ENCODE measurements at regions not wholly inside any gene's neighbourhood (a gene's known extent, or its start where the extent isn't known, plus 50 kb on each side); places are given as distances from the start of the nearest gene placed in this dataset.
"Not testable (repeated sequence)": the region's sequence is repeated elsewhere in the genome, so short reads cannot be mapped to it uniquely, and the experiment has no call there.

- Mint-ChIP-seq H3K36me3 (peaks cover 68% of the 10 kb centered on the region), H3K27me3 (no peaks in the 10 kb centered on the region), H3K4me3 (no peak overlapping the region), H3K27ac (no peak overlapping the region), H3K9me3 (peaks cover 6% of the 10 kb centered on the region), H3K4me1 (peaks cover 8% of the 10 kb centered on the region)
- no peak for ATAC-seq
Measured at GRCh38 chr14:35174342-35174741, 52.0 kb downstream of the PRORP start.

GRCh38 chr14:35180179-35180578 is 57.8 kb downstream of the PRORP start:
- Mint-ChIP-seq H3K4me1 (peaks cover 16% of the 10 kb centered on the region), H3K4me3 (no peak overlapping the region), H3K9me3 (no peaks in the 10 kb centered on the region), H3K36me3 (peaks cover 40% of the 10 kb centered on the region), H3K27me3 (no peaks in the 10 kb centered on the region), H3K27ac (no peak overlapping the region)
- ATAC-seq = no peak

- not testable (repeated sequence) for H3K4me3 Mint-ChIP-seq, H3K27ac Mint-ChIP-seq, H3K9me3 Mint-ChIP-seq, ATAC-seq, H3K27me3 Mint-ChIP-seq
- H3K36me3 Mint-ChIP-seq = peaks cover 32% of the 10 kb centered on the region
- peaks cover 11% of the 10 kb centered on the region for H3K4me1 Mint-ChIP-seq
Measured at GRCh38 chr14:35184891-35185290, 62.5 kb downstream of the PRORP start.

- H3K36me3 Mint-ChIP-seq = peaks cover 54% of the 10 kb centered on the region
- no peak for ATAC-seq
- no peaks in the 10 kb centered on the region for H3K9me3 Mint-ChIP-seq
- H3K4me1 Mint-ChIP-seq = peaks cover 10% of the 10 kb centered on the region
- no peak overlapping the region for H3K27ac Mint-ChIP-seq
- no peaks in the 10 kb centered on the region for H3K27me3 Mint-ChIP-seq
- H3K4me3 Mint-ChIP-seq = no peak overlapping the region
Measured at GRCh38 chr14:35189422-35189821, 67.1 kb downstream of the PRORP start.

- Mint-ChIP-seq H3K9me3 (no peaks in the 10 kb centered on the region), H3K4me3 (no peak overlapping the region), H3K4me1 (no peaks in the 10 kb centered on the region)
Measured at GRCh38 chr14:35193161-35193560, 70.8 kb downstream of the PRORP start.

GRCh38 chr14:35194183-35194582 is 71.8 kb downstream of the PRORP start:
- H3K27ac Mint-ChIP-seq, H3K27me3 Mint-ChIP-seq, H3K4me1 Mint-ChIP-seq: not testable (repeated sequence)

More at GRCh38 chr14:35193161-35193560, 70.8 kb downstream of the PRORP start:
- Mint-ChIP-seq H3K36me3 (peaks cover 34% of the 10 kb centered on the region), H3K27ac (no peak overlapping the region), H3K27me3 (no peaks in the 10 kb centered on the region)
- no peak for ATAC-seq

GRCh38 chr14:35196571-35196970 is 74.2 kb downstream of the PRORP start:
- ATAC-seq = no peak
- no peak overlapping the region for H3K4me3 Mint-ChIP-seq
- H3K9me3 Mint-ChIP-seq = no peaks in the 10 kb centered on the region
- no peak overlapping the region for H3K27ac Mint-ChIP-seq
- H3K27me3 Mint-ChIP-seq = no peaks in the 10 kb centered on the region
- H3K4me1 Mint-ChIP-seq = no peaks in the 10 kb centered on the region
- H3K36me3 Mint-ChIP-seq = peaks cover 27% of the 10 kb centered on the region

More at GRCh38 chr14:35194183-35194582, 71.8 kb downstream of the PRORP start:
- not testable (repeated sequence) for H3K4me3 Mint-ChIP-seq, ATAC-seq, H3K9me3 Mint-ChIP-seq
- H3K36me3 Mint-ChIP-seq = peaks cover 34% of the 10 kb centered on the region

GRCh38 chr14:35197015-35197414 is 74.7 kb downstream of the PRORP start:
- H3K27me3 Mint-ChIP-seq = no peaks in the 10 kb centered on the region
- no peak for ATAC-seq
- H3K4me1 Mint-ChIP-seq = peaks cover under 1% of the 10 kb centered on the region
- peaks cover 23% of the 10 kb centered on the region for H3K36me3 Mint-ChIP-seq
- no peak overlapping the region for H3K27ac Mint-ChIP-seq
- no peaks in the 10 kb centered on the region for H3K9me3 Mint-ChIP-seq
- no peak overlapping the region for H3K4me3 Mint-ChIP-seq

- no peak for ATAC-seq
- Mint-ChIP-seq H3K36me3 (no peaks in the 10 kb centered on the region), H3K4me3 (no peak overlapping the region), H3K27ac (no peak overlapping the region), H3K27me3 (no peaks in the 10 kb centered on the region), H3K4me1 (peaks cover 6% of the 10 kb centered on the region), H3K9me3 (no peaks in the 10 kb centered on the region)
Measured at GRCh38 chr14:35201066-35201465, 78.7 kb downstream of the PRORP start.

- no peak for ATAC-seq
- H3K36me3 Mint-ChIP-seq = no peaks in the 10 kb centered on the region
- H3K27ac Mint-ChIP-seq = no peak overlapping the region
- no peak overlapping the region for H3K4me3 Mint-ChIP-seq
- H3K9me3 Mint-ChIP-seq = no peaks in the 10 kb centered on the region
- H3K4me1 Mint-ChIP-seq = peaks cover 6% of the 10 kb centered on the region
- no peaks in the 10 kb centered on the region for H3K27me3 Mint-ChIP-seq
Measured at GRCh38 chr14:35202195-35202594, 79.8 kb downstream of the PRORP start.

- Mint-ChIP-seq H3K27ac (no peak overlapping the region), H3K4me1 (peaks cover 6% of the 10 kb centered on the region), H3K4me3 (no peak overlapping the region), H3K36me3 (peaks cover 6% of the 10 kb centered on the region), H3K9me3 (no peaks in the 10 kb centered on the region), H3K27me3 (no peaks in the 10 kb centered on the region)
- no peak for ATAC-seq
Measured at GRCh38 chr14:35205737-35206136, 83.4 kb downstream of the PRORP start.

GRCh38 chr14:35211067-35211466 is 81.1 kb upstream of the PSMA6 start:
- no peaks in the 10 kb centered on the region for H3K9me3 Mint-ChIP-seq
- H3K27ac Mint-ChIP-seq = no peak overlapping the region
- ATAC-seq = no peak
- no peaks in the 10 kb centered on the region for H3K4me1 Mint-ChIP-seq
- no peaks in the 10 kb centered on the region for H3K27me3 Mint-ChIP-seq
- no peak overlapping the region for H3K4me3 Mint-ChIP-seq
- H3K36me3 Mint-ChIP-seq = peaks cover 16% of the 10 kb centered on the region

- H3K27me3 Mint-ChIP-seq = no peaks in the 10 kb centered on the region
- no peak for ATAC-seq
- H3K27ac Mint-ChIP-seq = no peak overlapping the region
- H3K4me1 Mint-ChIP-seq = no peaks in the 10 kb centered on the region
- H3K9me3 Mint-ChIP-seq = no peaks in the 10 kb centered on the region
- peaks cover 18% of the 10 kb centered on the region for H3K36me3 Mint-ChIP-seq
- H3K4me3 Mint-ChIP-seq = no peak overlapping the region
Measured at GRCh38 chr14:35212471-35213142, 79.6 kb upstream of the PSMA6 start.

GRCh38 chr14:35213143-35213788 is 78.9 kb upstream of the PSMA6 start:
- Mint-ChIP-seq H3K27ac (no peak overlapping the region), H3K27me3 (no peaks in the 10 kb centered on the region), H3K4me3 (no peak overlapping the region), H3K9me3 (no peaks in the 10 kb centered on the region), H3K36me3 (peaks cover 21% of the 10 kb centered on the region), H3K4me1 (no peaks in the 10 kb centered on the region)
- ATAC-seq = no peak

GRCh38 chr14:35213869-35214387 is 78.3 kb upstream of the PSMA6 start:
- no peak for ATAC-seq
- H3K36me3 Mint-ChIP-seq = peaks cover 21% of the 10 kb centered on the region
- no peaks in the 10 kb centered on the region for H3K27me3 Mint-ChIP-seq
- H3K9me3 Mint-ChIP-seq = no peaks in the 10 kb centered on the region
- H3K4me1 Mint-ChIP-seq = no peaks in the 10 kb centered on the region
- H3K27ac Mint-ChIP-seq = no peak overlapping the region
- H3K4me3 Mint-ChIP-seq = no peak overlapping the region

GRCh38 chr14:35214402-35214801 is 77.8 kb upstream of the PSMA6 start:
- not testable (repeated sequence) for H3K27ac Mint-ChIP-seq, H3K4me1 Mint-ChIP-seq, H3K4me3 Mint-ChIP-seq, H3K9me3 Mint-ChIP-seq, H3K27me3 Mint-ChIP-seq, ATAC-seq
- peaks cover 21% of the 10 kb centered on the region for H3K36me3 Mint-ChIP-seq
